B cell (primary cell): ENCODE measurements at regions not wholly inside any gene's neighbourhood (a gene's known extent, or its start where the extent isn't known, plus 50 kb on each side); places are given as distances from the start of the nearest gene placed in this dataset.

Experiments
- CTCF ChIP-seq: fragments of 200-600 bp; IDR thresholded peaks from one replicate; pipeline ENCODE4 v1.8.0; 2022; ENCODE audit warnings: antibody characterized with exemption, mild to moderate bottlenecking
- EZH2 ChIP-seq: IDR thresholded peaks from 2 replicates; pipeline ENCODE4 v1.6.1; 2012; ENCODE audit warnings: borderline replicate concordance, low read depth, mild to moderate bottlenecking, moderate library complexity, low read length; ENCODE audit not compliant: insufficient read depth, poor library complexity, severe bottlenecking

DNA sequence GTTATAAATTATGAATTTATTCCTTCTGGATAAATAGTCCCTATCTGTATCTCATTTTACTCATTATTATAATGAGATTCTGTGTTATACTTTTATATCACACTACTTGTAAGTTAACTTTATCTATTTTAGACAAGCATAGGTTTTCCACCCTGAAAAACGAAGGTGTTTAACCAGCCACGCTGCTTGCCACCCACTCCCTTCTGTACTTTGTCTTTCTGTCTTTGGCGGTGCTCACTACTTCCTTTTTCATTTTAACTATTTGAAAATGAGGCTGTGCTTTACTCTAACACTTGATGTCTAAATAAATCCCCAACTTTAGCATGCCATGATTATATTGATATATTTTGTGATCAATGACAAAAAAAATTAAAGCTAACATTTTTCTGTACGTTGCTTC is 952.9 kb downstream of the DNAJB9 start:
- no peak for TF ChIP-seq CTCF
- no peak for TF ChIP-seq EZH2
